ENCODE measurements at regions not wholly inside any gene's neighbourhood (a gene's known extent, or its start where the extent isn't known, plus 50 kb on each side); places are given as distances from the start of the nearest gene placed in this dataset.

- DNase-seq: no peak
Observed at GRCh38 chr1:203926025-203926540, 64.7 kb downstream of the SNRPE start.

GRCh38 chr1:203929741-203930309 is 68.4 kb downstream of the SNRPE start:
- DNase-seq: no peak

- DNase-seq: no peak
Observed at GRCh38 chr1:203930342-203930741, 68.9 kb downstream of the SNRPE start.

- DNase-seq: no peak
Observed at GRCh38 chr1:203931953-203932352, 70.6 kb downstream of the SNRPE start.

GRCh38 chr1:203932556-203932955 is 71.2 kb downstream of the SNRPE start:
- DNase-seq: no peak

- no peak for DNase-seq
Observed at GRCh38 chr1:203934027-203934426, 72.6 kb downstream of the SNRPE start.

- no peak for DNase-seq
Observed at GRCh38 chr1:203934651-203935050, 73.3 kb downstream of the SNRPE start.

- no peak for DNase-seq
Observed at GRCh38 chr1:203935321-203935720, 73.9 kb downstream of the SNRPE start.

GRCh38 chr1:203937678-203938330 is 76.4 kb downstream of the SNRPE start:
- DNase-seq: no peak

- DNase-seq: no peak
Observed at GRCh38 chr1:203944651-203945404, 83.4 kb downstream of the SNRPE start.

GRCh38 chr1:203954293-203954692 is 92.9 kb downstream of the SNRPE start:
- no peak for DNase-seq

GRCh38 chr1:203954788-203955552 is 93.6 kb downstream of the SNRPE start:
- DNase-seq: no peak

- DNase-seq: no peak
Observed at GRCh38 chr1:203968761-203969160, 104.2 kb upstream of the SOX13 start.

GRCh38 chr1:203969846-203970245 is 103.1 kb upstream of the SOX13 start:
- no peak for DNase-seq

GRCh38 chr1:203985044-203985443 is 87.9 kb upstream of the SOX13 start:
- DNase-seq: no peak

- no peak for DNase-seq
Observed at GRCh38 chr1:203985676-203986075, 87.2 kb upstream of the SOX13 start.

GRCh38 chr1:203986887-203987461 is 85.9 kb upstream of the SOX13 start:
- DNase-seq: no peak

- no peak for DNase-seq
Observed at GRCh38 chr1:203990118-203990517, 82.8 kb upstream of the SOX13 start.

GRCh38 chr1:203992440-203992839 is 80.5 kb upstream of the SOX13 start:
- no peak for DNase-seq

- no peak for DNase-seq
Observed at GRCh38 chr1:203993256-203993655, 79.7 kb upstream of the SOX13 start.

GRCh38 chr1:203995228-203995627 is 77.7 kb upstream of the SOX13 start:
- peak; percentile 26 for DNase-seq

- no peak for DNase-seq
Observed at GRCh38 chr1:203996126-203996525, 76.8 kb upstream of the SOX13 start.
